HUDEP-2 (cell line): ENCODE measurements at regions not wholly inside any gene's neighbourhood (a gene's known extent, or its start where the extent isn't known, plus 50 kb on each side); places are given as distances from the start of the nearest gene placed in this dataset.

ENCODE experiments used
- DNase-seq, 76 experiments: peaks; one replicate each; lab custom pipeline; 2025; ENCODE audit not compliant: unreplicated experiment in 76 of 76; lab: John Stamatoyannopoulos, UW

- DNase-seq: no peak
Observed at GRCh38 chr13:84191139-84191538, 308.9 kb upstream of the SLITRK1 start.

- DNase-seq: no peak
Observed at GRCh38 chr13:84187626-84188025, 305.4 kb upstream of the SLITRK1 start.

GRCh38 chr13:84139561-84140158 lies 257.4 kb upstream of the SLITRK1 start:
- no peak for DNase-seq

- peak in 1 of 76 experiments; percentile 1 for DNase-seq
Observed at GRCh38 chr13:84137292-84137691, 255.0 kb upstream of the SLITRK1 start.

GRCh38 chr13:84136582-84136981 lies 254.3 kb upstream of the SLITRK1 start:
- DNase-seq: no peak

- no peak for DNase-seq
Observed at GRCh38 chr13:84132491-84132890, 250.2 kb upstream of the SLITRK1 start.

- DNase-seq: no peak
Observed at GRCh38 chr13:84131249-84131648, 249.0 kb upstream of the SLITRK1 start.

- DNase-seq: no peak
Observed at GRCh38 chr13:84130495-84131114, 248.3 kb upstream of the SLITRK1 start.

- DNase-seq: no peak
Observed at GRCh38 chr13:84129966-84130365, 247.7 kb upstream of the SLITRK1 start.

GRCh38 chr13:84127597-84128128 lies 245.4 kb upstream of the SLITRK1 start:
- DNase-seq: no peak

- peak in 7 of 76 experiments; percentile 1 to 29 (median 3) for DNase-seq
Observed at GRCh38 chr13:84126671-84127171, 244.4 kb upstream of the SLITRK1 start.

- no peak for DNase-seq
Observed at GRCh38 chr13:84121456-84121855, 239.2 kb upstream of the SLITRK1 start.

- DNase-seq: no peak
Observed at GRCh38 chr13:84118839-84119409, 236.7 kb upstream of the SLITRK1 start.

- DNase-seq: no peak
Observed at GRCh38 chr13:84098273-84098672, 216.0 kb upstream of the SLITRK1 start.

GRCh38 chr13:84097148-84097547 lies 214.9 kb upstream of the SLITRK1 start:
- DNase-seq: no peak

GRCh38 chr13:84096216-84096615 lies 213.9 kb upstream of the SLITRK1 start:
- DNase-seq: no peak

- no peak for DNase-seq
Observed at GRCh38 chr13:84088996-84089395, 206.7 kb upstream of the SLITRK1 start.

- DNase-seq: peak in 3 of 76 experiments; percentile 3 to 38 (median 15)
Observed at GRCh38 chr13:84086847-84087162, 204.5 kb upstream of the SLITRK1 start.

- peak in 40 of 76 experiments; percentile 1 to 38 (median 14) for DNase-seq
Observed at GRCh38 chr13:84086098-84086846, 204.0 kb upstream of the SLITRK1 start.

GRCh38 chr13:84082462-84082861 lies 200.2 kb upstream of the SLITRK1 start:
- no peak for DNase-seq
